ENCODE measurements at regions not wholly inside any gene's neighbourhood (a gene's known extent, or its start where the extent isn't known, plus 50 kb on each side); places are given as distances from the start of the nearest gene placed in this dataset.

DNA sequence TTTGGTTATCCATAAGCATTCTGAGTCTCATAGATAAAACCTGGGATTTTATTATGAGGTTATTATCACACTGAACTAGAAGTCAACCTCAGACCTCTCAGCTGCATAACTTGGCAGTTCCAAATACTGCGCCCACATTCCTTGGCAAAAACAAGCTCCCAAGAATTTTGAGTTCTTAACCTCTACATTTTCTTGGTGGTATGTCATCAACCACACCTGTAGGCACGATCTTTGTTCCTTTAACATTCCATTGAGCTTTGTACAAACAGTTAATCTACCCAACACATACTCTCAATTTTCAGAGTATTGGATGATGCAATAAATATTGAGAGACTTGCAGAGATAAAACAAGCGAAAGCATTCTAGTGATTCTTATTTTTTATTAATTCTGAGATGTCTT, 371.8 kb upstream of the PRICKLE1 start:
- peak; percentile 69 for DNase-seq (ENCODE audit: low read depth)
- H3K4me3 ChIP-seq (ENCODE audit: low read length), result no peak overlapping the region
- TF ChIP-seq, protein P1, sequence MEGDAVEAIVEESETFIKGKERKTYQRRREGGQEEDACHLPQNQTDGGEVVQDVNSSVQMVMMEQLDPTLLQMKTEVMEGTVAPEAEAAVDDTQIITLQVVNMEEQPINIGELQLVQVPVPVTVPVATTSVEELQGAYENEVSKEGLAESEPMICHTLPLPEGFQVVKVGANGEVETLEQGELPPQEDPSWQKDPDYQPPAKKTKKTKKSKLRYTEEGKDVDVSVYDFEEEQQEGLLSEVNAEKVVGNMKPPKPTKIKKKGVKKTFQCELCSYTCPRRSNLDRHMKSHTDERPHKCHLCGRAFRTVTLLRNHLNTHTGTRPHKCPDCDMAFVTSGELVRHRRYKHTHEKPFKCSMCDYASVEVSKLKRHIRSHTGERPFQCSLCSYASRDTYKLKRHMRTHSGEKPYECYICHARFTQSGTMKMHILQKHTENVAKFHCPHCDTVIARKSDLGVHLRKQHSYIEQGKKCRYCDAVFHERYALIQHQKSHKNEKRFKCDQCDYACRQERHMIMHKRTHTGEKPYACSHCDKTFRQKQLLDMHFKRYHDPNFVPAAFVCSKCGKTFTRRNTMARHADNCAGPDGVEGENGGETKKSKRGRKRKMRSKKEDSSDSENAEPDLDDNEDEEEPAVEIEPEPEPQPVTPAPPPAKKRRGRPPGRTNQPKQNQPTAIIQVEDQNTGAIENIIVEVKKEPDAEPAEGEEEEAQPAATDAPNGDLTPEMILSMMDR (conservative IDR thresholded peaks at IDR 0.05; ENCODE audit: low read length), result no peak

DNA sequence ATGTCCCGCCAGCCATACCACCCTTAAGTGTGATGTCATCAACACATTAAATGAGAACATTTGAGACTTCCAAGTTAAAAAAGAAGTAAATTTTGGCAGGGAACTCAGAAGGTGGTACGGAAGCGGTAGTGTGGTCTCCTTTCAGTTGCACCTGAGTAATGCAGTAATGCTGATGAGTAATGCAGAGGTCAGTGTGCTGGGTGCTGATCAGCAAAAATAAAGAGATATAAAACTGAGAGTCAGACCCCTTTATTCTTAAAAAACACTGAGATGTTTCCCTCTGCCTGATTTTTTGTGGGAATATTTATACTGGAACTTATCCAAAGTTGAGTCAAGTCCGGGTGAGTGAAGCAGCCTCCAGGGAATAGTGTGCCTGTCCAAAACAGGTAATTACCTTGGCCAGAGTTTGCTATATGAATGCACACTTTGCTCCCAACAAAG, 370.6 kb upstream of the PRICKLE1 start:
- no peak overlapping the region for H3K4me3 ChIP-seq (ENCODE audit: low read length)
- TF ChIP-seq, protein P1 (conservative IDR thresholded peaks at IDR 0.05; ENCODE audit: low read length), result no peak
- no peak for DNase-seq (ENCODE audit: low read depth)

DNA sequence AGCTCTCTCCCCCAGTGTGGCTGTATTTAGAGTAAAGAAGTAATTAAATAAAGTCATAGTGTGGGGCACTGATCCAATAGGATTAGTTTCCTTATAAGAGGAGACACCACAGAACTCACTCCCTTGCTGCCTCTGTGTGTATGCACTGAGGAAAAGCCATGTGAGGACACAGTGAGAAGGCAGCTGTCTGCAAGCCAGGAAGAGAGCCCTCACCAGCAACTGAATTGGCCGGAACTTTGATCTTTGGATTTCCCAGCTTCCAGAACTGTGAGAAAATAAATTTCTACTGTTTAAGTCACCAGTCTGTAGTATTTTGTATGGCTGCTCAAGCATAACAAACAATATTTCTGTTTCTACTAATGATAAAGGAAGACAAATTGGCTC, 368.7 kb upstream of the PRICKLE1 start:
- DNase-seq (ENCODE audit: low read depth), result no peak
- no peak overlapping the region for H3K4me3 ChIP-seq (ENCODE audit: low read length)
- TF ChIP-seq, protein P1 (conservative IDR thresholded peaks at IDR 0.05; ENCODE audit: low read length), result no peak

DNA sequence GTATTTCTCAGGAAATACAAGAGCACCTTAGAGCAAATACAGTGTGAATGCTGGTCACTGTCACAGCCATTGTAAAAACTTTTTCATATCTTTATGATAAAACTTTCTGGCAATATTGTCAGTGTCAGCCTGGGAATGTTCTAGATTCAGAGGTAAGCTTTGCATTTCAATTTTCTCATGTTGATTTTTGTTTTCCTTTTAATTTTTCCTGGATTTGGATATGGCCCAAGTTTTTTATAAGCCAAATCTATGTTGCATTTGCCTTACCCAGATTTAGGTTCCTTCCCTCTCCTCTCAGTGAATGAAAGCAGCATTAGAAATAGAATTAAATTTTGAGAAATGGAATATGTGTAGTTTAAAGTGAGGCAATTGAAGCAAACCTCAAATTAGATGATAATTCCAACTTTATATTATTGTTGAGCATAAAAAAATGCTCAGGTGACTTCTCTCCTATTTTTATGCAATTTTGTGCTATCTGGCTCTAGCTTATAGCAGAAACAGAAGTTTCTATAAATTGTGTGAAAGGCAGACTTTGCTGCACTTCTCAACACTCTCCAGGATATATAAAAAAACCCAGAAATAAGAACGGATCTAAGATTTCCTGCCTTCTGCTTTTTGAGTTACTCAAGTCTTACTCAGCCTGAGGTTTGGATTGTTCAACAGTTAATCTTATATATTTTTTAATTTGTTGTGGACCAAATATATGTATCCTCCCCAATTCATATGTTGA, 368.2 kb upstream of the PRICKLE1 start:
- H3K4me3 ChIP-seq (ENCODE audit: low read length), result no peak overlapping the region
- no peak for DNase-seq (ENCODE audit: low read depth)
- TF ChIP-seq, protein P1 (conservative IDR thresholded peaks at IDR 0.05; ENCODE audit: low read length), result no peak

DNA sequence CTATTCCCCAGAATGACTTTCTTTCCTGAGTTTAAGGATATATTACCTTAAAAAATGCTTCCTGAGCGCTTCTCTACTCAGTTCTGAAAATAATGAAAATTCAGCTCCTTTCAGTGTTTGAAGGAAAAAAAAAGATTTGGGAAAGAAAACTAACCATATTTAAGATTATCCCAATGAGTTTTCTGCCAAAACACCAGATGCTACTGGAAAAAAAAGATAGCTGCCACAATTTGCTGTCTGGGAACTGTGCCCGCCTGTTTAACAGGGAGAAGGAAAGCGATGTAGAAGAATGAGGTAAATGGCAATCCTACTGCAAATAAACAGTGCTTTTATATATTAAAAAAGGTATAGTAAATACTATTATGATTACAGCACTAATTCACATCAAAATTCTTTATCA, 367.6 kb upstream of the PRICKLE1 start:
- TF ChIP-seq, protein P1 (conservative IDR thresholded peaks at IDR 0.05; ENCODE audit: low read length), result no peak
- no peak overlapping the region for H3K4me3 ChIP-seq (ENCODE audit: low read length)
- no peak for DNase-seq (ENCODE audit: low read depth)

DNA sequence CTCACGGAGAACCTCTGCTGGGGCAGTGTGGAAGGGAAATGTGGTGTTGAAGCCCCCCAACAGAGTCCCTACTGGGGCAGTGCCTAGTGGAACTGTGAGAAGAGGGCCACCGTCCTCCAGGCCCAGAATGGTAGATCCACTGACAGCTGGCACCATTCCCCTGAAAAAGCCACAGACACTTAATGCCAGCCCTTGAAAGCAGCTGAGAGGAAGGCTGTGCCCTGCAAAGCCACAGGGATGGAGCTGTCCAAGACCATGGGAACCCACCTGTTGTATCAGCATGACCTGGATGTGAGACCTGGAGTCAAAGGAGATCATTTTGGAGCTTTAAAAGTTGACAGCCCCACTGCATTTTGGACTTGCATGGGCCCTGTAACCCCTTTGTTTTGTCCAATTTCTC, 363.5 kb upstream of the PRICKLE1 start:
- no peak overlapping the region for H3K4me3 ChIP-seq (ENCODE audit: low read length)
- TF ChIP-seq, protein P1 (conservative IDR thresholded peaks at IDR 0.05; ENCODE audit: low read length), result no peak
- DNase-seq (ENCODE audit: low read depth), result no peak

DNA sequence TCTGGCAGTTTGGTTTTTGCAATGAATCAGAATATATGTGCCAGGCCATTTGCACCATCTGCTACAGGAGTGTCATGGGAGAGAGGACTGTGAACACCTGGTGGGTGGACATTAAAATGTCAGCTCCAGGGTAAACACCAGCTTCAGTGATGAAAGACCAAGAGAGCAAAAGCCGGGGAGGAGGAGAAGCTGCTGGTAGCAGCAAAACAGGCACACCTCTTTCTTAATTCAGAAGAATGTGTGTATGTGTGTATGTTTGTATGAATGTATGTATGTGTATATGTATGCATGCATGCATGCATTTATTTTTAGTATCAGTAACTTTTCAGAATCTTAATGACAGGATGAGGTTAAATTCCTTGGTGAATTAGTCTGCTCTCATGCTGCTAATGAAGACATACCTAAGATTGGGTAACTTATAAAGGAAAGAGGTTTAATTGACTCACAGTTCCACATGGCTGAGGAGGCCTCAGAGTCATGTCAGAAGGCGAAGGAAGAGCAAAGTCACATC, 357.4 kb upstream of the PRICKLE1 start:
- H3K4me3 ChIP-seq (ENCODE audit: low read length), result no peak overlapping the region
- TF ChIP-seq, protein P1 (conservative IDR thresholded peaks at IDR 0.05; ENCODE audit: low read length), result no peak
- DNase-seq (ENCODE audit: low read depth), result no peak

Data from AG10803 (cell line).